GM23338 (cell line): ENCODE measurements at regions not wholly inside any gene's neighbourhood (a gene's known extent, or its start where the extent isn't known, plus 50 kb on each side); places are given as distances from the start of the nearest gene placed in this dataset.

Experiments
- ATAC-seq: fragments of 200-7000 bp; cut with Tn5 transposase; 3 replicates; pipeline ENCODE4 v1.9.1; 2020
- DNase-seq: peaks from one replicate; pipeline ENCODE4 v3.0.0-alpha.2; 2015; ENCODE audit warnings: low spot score
- H2AFZ ChIP-seq: fragments of 200-600 bp; sonication (generic); 2 replicates; pipeline ENCODE4 v1.8.0; 2016; ENCODE audit warnings: antibody characterized with exemption, mild to moderate bottlenecking, moderate library complexity
- H3F3A ChIP-seq: fragments of 200-600 bp; sonication (generic); replicated peaks from 2 replicates; pipeline ENCODE4 v1.8.0; 2017; ENCODE audit warnings: antibody characterized with exemption, mixed run types, low read depth
- H3K27ac ChIP-seq: fragments of 200-600 bp; sonication (generic); 2 replicates; pipeline ENCODE4 v1.6.1; 2016; ENCODE audit warnings: low read depth
- H3K27me3 ChIP-seq: fragments of 200-600 bp; sonication (generic); 2 replicates; pipeline ENCODE4 v1.8.0; 2016; ENCODE audit warnings: mild to moderate bottlenecking, mixed run types, moderate library complexity; ENCODE audit not compliant: insufficient read depth
- H3K36me3 ChIP-seq: fragments of 200-600 bp; sonication (generic); 2 replicates; pipeline ENCODE4 v1.8.0; 2016; ENCODE audit warnings: mild to moderate bottlenecking; ENCODE audit not compliant: insufficient read depth
- H3K4me1 ChIP-seq: fragments of 200-600 bp; sonication (generic); 2 replicates; pipeline ENCODE4 v1.8.0; 2016; ENCODE audit warnings: mild to moderate bottlenecking, moderate library complexity; ENCODE audit not compliant: insufficient read depth
- H3K4me2 ChIP-seq: fragments of 200-600 bp; sonication (generic); 2 replicates; pipeline ENCODE4 v1.7.1; 2017; ENCODE audit warnings: mixed run types
- H3K4me3 ChIP-seq: fragments of 200-600 bp; sonication (generic); 2 replicates; pipeline ENCODE4 v1.6.1; 2016; ENCODE audit warnings: mixed run types
- H3K79me2 ChIP-seq: fragments of 200-600 bp; sonication (generic); replicated peaks from 2 replicates; pipeline ENCODE4 v1.8.0; 2017; ENCODE audit warnings: mild to moderate bottlenecking; ENCODE audit not compliant: insufficient read depth
- H3K9me2 ChIP-seq: fragments of 200-600 bp; sonication (generic); 2 replicates; pipeline ENCODE4 v1.8.0; 2017; ENCODE audit not compliant: insufficient read depth
- H4K20me1 ChIP-seq: fragments of 200-600 bp; sonication (generic); replicated peaks from 2 replicates; pipeline ENCODE4 v1.8.0; 2017; ENCODE audit warnings: mild to moderate bottlenecking; ENCODE audit not compliant: insufficient read depth
- H3K27ac Mint-ChIP-seq: 2 replicates; pipeline ENCODE4 v1.8.0; 2020; ENCODE audit warnings: inconsistent platforms, mild to moderate bottlenecking, moderate library complexity, mixed read lengths
- H3K27me3 Mint-ChIP-seq: 3 replicates; pipeline ENCODE4 v1.8.0; 2022; ENCODE audit warnings: low read depth, mild to moderate bottlenecking, moderate library complexity, mixed read lengths, inconsistent platforms; ENCODE audit not compliant: insufficient read depth, poor library complexity
- H3K36me3 Mint-ChIP-seq: 3 replicates; pipeline ENCODE4 v1.8.0; 2021; ENCODE audit warnings: low read depth, mild to moderate bottlenecking, inconsistent platforms, moderate library complexity, mixed read lengths
- H3K4me1 Mint-ChIP-seq: 3 replicates; pipeline ENCODE4 v1.8.0; 2020; ENCODE audit warnings: mild to moderate bottlenecking, inconsistent platforms, mixed read lengths
- H3K4me3 Mint-ChIP-seq: 3 replicates; pipeline ENCODE4 v1.8.0; 2021; ENCODE audit warnings: moderate library complexity, mild to moderate bottlenecking, inconsistent platforms, mixed read lengths
- H3K9me3 Mint-ChIP-seq: 3 replicates; pipeline ENCODE4 v1.8.0; 2020; ENCODE audit warnings: moderate library complexity, mild to moderate bottlenecking, inconsistent platforms, mixed read lengths
- CREB1 ChIP-seq: fragments of 250-450 bp; sonication (Bioruptor Pico); IDR thresholded peaks from 2 replicates; pipeline ENCODE4 v1.5.0; 2020; ENCODE audit warnings: low read depth, mild to moderate bottlenecking, moderate library complexity
- ETS1 ChIP-seq: IDR thresholded peaks from 2 replicates; pipeline ENCODE4 v1.6.1; 2016; ENCODE audit warnings: antibody characterized with exemption
- EZH2 ChIP-seq: fragments of 200-600 bp; sonication (generic); IDR thresholded peaks from one replicate; pipeline ENCODE4 v1.8.0; 2017; ENCODE audit warnings: antibody characterized with exemption, mild to moderate bottlenecking, low read depth; ENCODE audit not compliant: unreplicated experiment
- EZH2phosphoT487 ChIP-seq: fragments of 200-600 bp; sonication (generic); IDR thresholded peaks from one replicate; pipeline ENCODE4 v1.8.1; 2018; ENCODE audit warnings: antibody characterized with exemption; ENCODE audit not compliant: unreplicated experiment
- JUNB ChIP-seq: IDR thresholded peaks from one replicate; pipeline ENCODE4 v1.6.1; 2016; ENCODE audit warnings: antibody characterized with exemption; ENCODE audit not compliant: unreplicated experiment
- NANOG ChIP-seq: IDR thresholded peaks from 2 replicates; pipeline ENCODE4 v1.6.1; 2016; ENCODE audit warnings: antibody characterized with exemption, borderline replicate concordance
- POLR2AphosphoS5 ChIP-seq: IDR thresholded peaks from 2 replicates; pipeline ENCODE4 v1.6.1; 2016; ENCODE audit warnings: antibody characterized with exemption, low read depth
- REST ChIP-seq: IDR thresholded peaks from one replicate; pipeline ENCODE4 v1.6.1; 2018; ENCODE audit warnings: antibody characterized with exemption; ENCODE audit not compliant: unreplicated experiment
- STAT1 ChIP-seq: IDR thresholded peaks from one replicate; pipeline ENCODE4 v1.6.1; 2016; ENCODE audit warnings: antibody characterized with exemption; ENCODE audit not compliant: unreplicated experiment
- ZNF114 ChIP-seq: fragments of 250-450 bp; sonication (Bioruptor Pico); IDR thresholded peaks from 2 replicates; pipeline ENCODE4 v1.5.0; 2020; ENCODE audit warnings: mild to moderate bottlenecking, moderate library complexity
- ZNF331 ChIP-seq: fragments of 250-450 bp; sonication (Bioruptor Pico); IDR thresholded peaks from 2 replicates; pipeline ENCODE4 v1.5.0; 2020; ENCODE audit warnings: low read depth, mild to moderate bottlenecking, moderate library complexity
- TF ChIP-seq, protein P1 (sequence below): fragments of 250-450 bp; sonication (Bioruptor Pico); IDR thresholded peaks from 2 replicates; pipeline ENCODE4 v1.5.0; 2020; ENCODE audit warnings: mild to moderate bottlenecking, moderate library complexity
- TF ChIP-seq, protein P2 (sequence below), 2 experiments: fragments of 200-600 bp in 1 of 2; sonication (generic) in 1 of 2; conservative IDR thresholded peaks; 2 replicates each; pipeline versions ENCODE4 v1.5.1 to v1.6.1; 2016 to 2017; ENCODE audit warnings: antibody characterized with exemption in 2 of 2, low read depth in 2 of 2, mild to moderate bottlenecking in 2 of 2, moderate library complexity in 1 of 2

DNA sequence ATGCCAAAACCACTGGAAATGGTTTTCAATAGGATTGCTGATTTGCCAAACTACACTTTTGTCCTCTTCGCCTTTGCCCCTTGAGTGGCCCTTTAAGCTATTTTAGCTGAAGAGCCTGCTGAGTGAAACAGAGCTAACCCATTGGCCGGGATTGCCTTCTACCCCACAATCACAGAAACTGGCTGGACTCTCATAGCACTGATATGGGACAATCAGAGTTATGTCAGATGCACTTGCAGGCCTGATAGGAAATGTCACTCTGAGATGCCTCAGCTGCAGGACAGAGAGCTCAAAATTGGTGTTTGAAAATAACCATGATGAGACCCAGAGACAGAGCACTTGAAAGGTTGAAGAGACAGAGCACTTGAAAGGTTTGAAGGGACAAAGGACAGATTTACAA is 354.4 kb downstream of the BRINP2 start:
- Mint-ChIP-seq H3K27me3 (no peaks in the 10 kb centered on the region), H3K4me3 (no peak overlapping the region), H3K4me1 (peaks cover 2% of the 10 kb centered on the region; the same call in 1 of the 3 replicates), H3K36me3 (no peaks in the 10 kb centered on the region), H3K9me3 (no peaks in the 10 kb centered on the region), H3K27ac (no peak overlapping the region; the same call in 1 of the 2 replicates)
- H3K27me3 ChIP-seq: no peaks in the 10 kb centered on the region
- H3K36me3 ChIP-seq: no peaks in the 10 kb centered on the region
- no peaks in the 10 kb centered on the region; the same call in 1 of the 2 replicates for H3K4me1 ChIP-seq
- no peaks in the 10 kb centered on the region for H3K79me2 ChIP-seq
- DNase-seq: no peak
- H3K9me2 ChIP-seq: no peaks in the 10 kb centered on the region; the same call in 1 of the 2 replicates
- ATAC-seq: no peak
- no peaks in the 10 kb centered on the region for H4K20me1 ChIP-seq
- no peak overlapping the region for H3K27ac ChIP-seq
- TF ChIP-seq EZH2: no peak
- TF ChIP-seq ZNF114 (CRISPR knock-in tag): no peak
- no peak for TF ChIP-seq REST
- TF ChIP-seq EZH2phosphoT487: no peak
- TF ChIP-seq POLR2AphosphoS5: no peak
- TF ChIP-seq, protein P1, sequence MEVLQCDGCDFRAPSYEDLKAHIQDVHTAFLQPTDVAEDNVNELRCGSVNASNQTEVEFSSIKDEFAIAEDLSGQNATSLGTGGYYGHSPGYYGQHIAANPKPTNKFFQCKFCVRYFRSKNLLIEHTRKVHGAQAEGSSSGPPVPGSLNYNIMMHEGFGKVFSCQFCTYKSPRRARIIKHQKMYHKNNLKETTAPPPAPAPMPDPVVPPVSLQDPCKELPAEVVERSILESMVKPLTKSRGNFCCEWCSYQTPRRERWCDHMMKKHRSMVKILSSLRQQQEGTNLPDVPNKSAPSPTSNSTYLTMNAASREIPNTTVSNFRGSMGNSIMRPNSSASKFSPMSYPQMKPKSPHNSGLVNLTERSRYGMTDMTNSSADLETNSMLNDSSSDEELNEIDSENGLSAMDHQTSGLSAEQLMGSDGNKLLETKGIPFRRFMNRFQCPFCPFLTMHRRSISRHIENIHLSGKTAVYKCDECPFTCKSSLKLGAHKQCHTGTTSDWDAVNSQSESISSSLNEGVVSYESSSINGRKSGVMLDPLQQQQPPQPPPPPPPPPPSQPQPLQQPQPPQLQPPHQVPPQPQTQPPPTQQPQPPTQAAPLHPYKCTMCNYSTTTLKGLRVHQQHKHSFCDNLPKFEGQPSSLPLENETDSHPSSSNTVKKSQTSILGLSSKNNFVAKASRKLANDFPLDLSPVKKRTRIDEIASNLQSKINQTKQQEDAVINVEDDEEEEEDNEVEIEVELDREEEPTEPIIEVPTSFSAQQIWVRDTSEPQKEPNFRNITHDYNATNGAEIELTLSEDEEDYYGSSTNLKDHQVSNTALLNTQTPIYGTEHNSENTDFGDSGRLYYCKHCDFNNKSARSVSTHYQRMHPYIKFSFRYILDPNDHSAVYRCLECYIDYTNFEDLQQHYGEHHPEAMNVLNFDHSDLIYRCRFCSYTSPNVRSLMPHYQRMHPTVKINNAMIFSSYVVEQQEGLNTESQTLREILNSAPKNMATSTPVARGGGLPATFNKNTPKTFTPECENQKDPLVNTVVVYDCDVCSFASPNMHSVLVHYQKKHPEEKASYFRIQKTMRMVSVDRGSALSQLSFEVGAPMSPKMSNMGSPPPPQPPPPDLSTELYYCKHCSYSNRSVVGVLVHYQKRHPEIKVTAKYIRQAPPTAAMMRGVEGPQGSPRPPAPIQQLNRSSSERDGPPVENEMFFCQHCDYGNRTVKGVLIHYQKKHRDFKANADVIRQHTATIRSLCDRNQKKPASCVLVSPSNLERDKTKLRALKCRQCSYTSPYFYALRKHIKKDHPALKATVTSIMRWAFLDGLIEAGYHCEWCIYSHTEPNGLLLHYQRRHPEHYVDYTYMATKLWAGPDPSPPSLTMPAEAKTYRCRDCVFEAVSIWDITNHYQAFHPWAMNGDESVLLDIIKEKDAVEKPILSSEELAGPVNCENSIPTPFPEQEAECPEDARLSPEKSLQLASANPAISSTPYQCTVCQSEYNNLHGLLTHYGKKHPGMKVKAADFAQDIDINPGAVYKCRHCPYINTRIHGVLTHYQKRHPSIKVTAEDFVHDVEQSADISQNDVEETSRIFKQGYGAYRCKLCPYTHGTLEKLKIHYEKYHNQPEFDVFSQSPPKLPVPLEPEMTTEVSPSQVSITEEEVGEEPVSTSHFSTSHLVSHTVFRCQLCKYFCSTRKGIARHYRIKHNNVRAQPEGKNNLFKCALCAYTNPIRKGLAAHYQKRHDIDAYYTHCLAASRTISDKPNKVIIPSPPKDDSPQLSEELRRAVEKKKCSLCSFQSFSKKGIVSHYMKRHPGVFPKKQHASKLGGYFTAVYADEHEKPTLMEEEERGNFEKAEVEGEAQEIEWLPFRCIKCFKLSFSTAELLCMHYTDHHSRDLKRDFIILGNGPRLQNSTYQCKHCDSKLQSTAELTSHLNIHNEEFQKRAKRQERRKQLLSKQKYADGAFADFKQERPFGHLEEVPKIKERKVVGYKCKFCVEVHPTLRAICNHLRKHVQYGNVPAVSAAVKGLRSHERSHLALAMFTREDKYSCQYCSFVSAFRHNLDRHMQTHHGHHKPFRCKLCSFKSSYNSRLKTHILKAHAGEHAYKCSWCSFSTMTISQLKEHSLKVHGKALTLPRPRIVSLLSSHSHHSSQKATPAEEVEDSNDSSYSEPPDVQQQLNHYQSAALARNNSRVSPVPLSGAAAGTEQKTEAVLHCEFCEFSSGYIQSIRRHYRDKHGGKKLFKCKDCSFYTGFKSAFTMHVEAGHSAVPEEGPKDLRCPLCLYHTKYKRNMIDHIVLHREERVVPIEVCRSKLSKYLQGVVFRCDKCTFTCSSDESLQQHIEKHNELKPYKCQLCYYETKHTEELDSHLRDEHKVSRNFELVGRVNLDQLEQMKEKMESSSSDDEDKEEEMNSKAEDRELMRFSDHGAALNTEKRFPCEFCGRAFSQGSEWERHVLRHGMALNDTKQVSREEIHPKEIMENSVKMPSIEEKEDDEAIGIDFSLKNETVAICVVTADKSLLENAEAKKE (CRISPR knock-in tag): no peak
- TF ChIP-seq STAT1: no peak
- no peak for TF ChIP-seq CREB1
- TF ChIP-seq, protein P2, sequence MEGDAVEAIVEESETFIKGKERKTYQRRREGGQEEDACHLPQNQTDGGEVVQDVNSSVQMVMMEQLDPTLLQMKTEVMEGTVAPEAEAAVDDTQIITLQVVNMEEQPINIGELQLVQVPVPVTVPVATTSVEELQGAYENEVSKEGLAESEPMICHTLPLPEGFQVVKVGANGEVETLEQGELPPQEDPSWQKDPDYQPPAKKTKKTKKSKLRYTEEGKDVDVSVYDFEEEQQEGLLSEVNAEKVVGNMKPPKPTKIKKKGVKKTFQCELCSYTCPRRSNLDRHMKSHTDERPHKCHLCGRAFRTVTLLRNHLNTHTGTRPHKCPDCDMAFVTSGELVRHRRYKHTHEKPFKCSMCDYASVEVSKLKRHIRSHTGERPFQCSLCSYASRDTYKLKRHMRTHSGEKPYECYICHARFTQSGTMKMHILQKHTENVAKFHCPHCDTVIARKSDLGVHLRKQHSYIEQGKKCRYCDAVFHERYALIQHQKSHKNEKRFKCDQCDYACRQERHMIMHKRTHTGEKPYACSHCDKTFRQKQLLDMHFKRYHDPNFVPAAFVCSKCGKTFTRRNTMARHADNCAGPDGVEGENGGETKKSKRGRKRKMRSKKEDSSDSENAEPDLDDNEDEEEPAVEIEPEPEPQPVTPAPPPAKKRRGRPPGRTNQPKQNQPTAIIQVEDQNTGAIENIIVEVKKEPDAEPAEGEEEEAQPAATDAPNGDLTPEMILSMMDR (conservative IDR thresholded peaks at IDR 0.05; ENCODE audit: low read depth in 2 of 2): no peak
- TF ChIP-seq ZNF331 (CRISPR knock-in tag): no peak
- TF ChIP-seq ETS1: no peak
- TF ChIP-seq NANOG: no peak
- TF ChIP-seq JUNB: no peak
- no peaks in the 10 kb centered on the region for H3F3A ChIP-seq
- peak overlapping the region; percentile 23; the same call in 1 of the 2 replicates for H2AFZ ChIP-seq
- no peak overlapping the region for H3K4me2 ChIP-seq
- H3K4me3 ChIP-seq: no peak overlapping the region
